HepG2 (cell line): ENCODE measurements at regions not wholly inside any gene's neighbourhood (a gene's known extent, or its start where the extent isn't known, plus 50 kb on each side); places are given as distances from the start of the nearest gene placed in this dataset.

Source experiments
- ATAC-seq: fragments of 200-7000 bp; cut with Tn5 transposase; 3 replicates; pipeline ENCODE4 v1.9.1; 2020; ENCODE audit warnings: mild to moderate bottlenecking, moderate library complexity
- BruUV-seq: library from RNA; stranded (reverse); fragments of 400-500 nt; replicated peaks from 2 replicates; lab custom pipeline; 2021; lab: Mats Ljungman, UMichigan
- CTCF ChIA-PET: fragments of 300-600 bp; formaldehyde crosslinking; extraction: SDS; loops from one replicate; lab custom pipeline; 2021; ENCODE audit warnings: low total read pairs, inconsistent platforms, low intra/inter-chr PET ratio; lab: Yijun Ruan, JAX
- POLR2A ChIA-PET: fragments of 350-600 bp; sonication (Branson Sonifier 250); formaldehyde crosslinking; loops from one replicate; lab custom pipeline; 2020; ENCODE audit warnings: antibody characterized with exemption, inconsistent platforms; lab: Yijun Ruan, JAX
- DNase-seq: peaks from one replicate; pipeline ENCODE4 v3.0.0-alpha.2; 2015; ENCODE audit warnings: low spot score
- FAIRE-seq: peaks from 3 replicates; lab custom pipeline; 2011; peaks lifted over from hg19 to GRCh38; lab: Jason Lieb, UNC
- H2AFZ ChIP-seq: one replicate; pipeline ENCODE4 v1.6.1; 2011; ENCODE audit warnings: low read length, inconsistent platforms
- H3K27ac ChIP-seq: fragments of 300-600 bp; 3 replicates; pipeline ENCODE4 v1.8.0; 2011; ENCODE audit warnings: mixed run types, mild to moderate bottlenecking, mixed read lengths, low read length, inconsistent platforms; ENCODE audit not compliant: insufficient read depth; ENCODE audit errors: extremely low read length
- H3K27me3 ChIP-seq, 2 experiments: fragments of 200-600 bp in 1 of 2; 2 replicates in 1 of 2; 3 replicates in 1 of 2; pipeline versions ENCODE4 v1.6.0 to v1.8.0; 2011; ENCODE audit warnings: low read length in 2 of 2, mild to moderate bottlenecking in 2 of 2, moderate library complexity in 2 of 2, inconsistent platforms in 1 of 2; ENCODE audit not compliant: insufficient read depth in 2 of 2, control insufficient read depth in 1 of 2
- H3K36me3 ChIP-seq, 2 experiments: fragments of 200-600 bp in 1 of 2; replicated peaks in 1 of 2; 2 replicates in 1 of 2; 3 replicates in 1 of 2; pipeline versions ENCODE4 v1.5.1 to v1.8.0; 2011; ENCODE audit warnings: low read length in 2 of 2, inconsistent platforms in 1 of 2; ENCODE audit not compliant: insufficient read depth in 2 of 2, control insufficient read depth in 1 of 2
- H3K4me1 ChIP-seq: 2 replicates; pipeline ENCODE4 v1.5.1; 2012; ENCODE audit warnings: low read length, inconsistent platforms; ENCODE audit not compliant: insufficient read depth
- H3K4me2 ChIP-seq: 2 replicates; pipeline ENCODE4 v1.6.0; 2011; ENCODE audit warnings: low read depth, low read length, inconsistent platforms
- H3K4me3 ChIP-seq, 3 experiments: fragments of 200-600 bp in 1 of 3; sonication (generic), shearing (Covaris generic) in 1 of 3; replicated peaks in 1 of 3; 2 replicates each; pipeline ENCODE4 v1.5.1; 2011 to 2016; ENCODE audit warnings: low read length in 3 of 3, inconsistent platforms in 2 of 3, low read depth in 2 of 3, mild to moderate bottlenecking in 2 of 3, control low read depth in 1 of 3, mixed read lengths in 1 of 3; ENCODE audit not compliant: insufficient read depth in 1 of 3
- H3K79me2 ChIP-seq: one replicate; pipeline ENCODE4 v1.6.1; 2011; ENCODE audit warnings: low read length, inconsistent platforms; ENCODE audit not compliant: insufficient read depth
- H3K9ac ChIP-seq: 2 replicates; pipeline ENCODE4 v1.6.0; 2011; ENCODE audit warnings: mild to moderate bottlenecking, low read depth, low read length, inconsistent platforms; ENCODE audit not compliant: insufficient read depth
- H3K9me3 ChIP-seq: 2 replicates; pipeline ENCODE4 v1.5.1; 2012; ENCODE audit warnings: mild to moderate bottlenecking, low read length
- H4K20me1 ChIP-seq: 2 replicates; pipeline ENCODE4 v1.6.0; 2011; ENCODE audit warnings: inconsistent platforms, mild to moderate bottlenecking, low read length, moderate library complexity; ENCODE audit not compliant: insufficient read depth
- ARID5B ChIP-seq: IDR thresholded peaks from 2 replicates; pipeline ENCODE4 v1.4.0; 2020; ENCODE audit warnings: mild to moderate bottlenecking, missing genetic modification reagents
- ATF5 ChIP-seq: sonication (generic); formaldehyde crosslinking; IDR thresholded peaks from 2 replicates; pipeline ENCODE4 v1.4.0; 2020; ENCODE audit warnings: mild to moderate bottlenecking, low read depth, missing genetic modification reagents
- BRCA1 ChIP-seq: sonication (generic); formaldehyde crosslinking; IDR thresholded peaks from 2 replicates; pipeline ENCODE4 v1.4.0; 2020; ENCODE audit warnings: missing genetic modification reagents
- SETDB1 ChIP-seq: sonication (generic); formaldehyde crosslinking; IDR thresholded peaks from 2 replicates; pipeline ENCODE4 v1.5.1; 2020; ENCODE audit warnings: missing genetic modification reagents, mild to moderate bottlenecking, borderline replicate concordance
- SMAD9 ChIP-seq: sonication (generic); formaldehyde crosslinking; IDR thresholded peaks from 2 replicates; pipeline ENCODE4 v1.5.1; 2020; ENCODE audit warnings: mild to moderate bottlenecking, missing genetic modification reagents
- TAF15 ChIP-seq: fragments of 200-400 bp; formaldehyde crosslinking; IDR thresholded peaks from one replicate; pipeline ENCODE4 v1.6.1; 2018; ENCODE audit warnings: mild to moderate bottlenecking, low read depth, low read length; ENCODE audit not compliant: poor library complexity, severe bottlenecking
- ZBTB10 ChIP-seq: sonication (generic); formaldehyde crosslinking; IDR thresholded peaks from 2 replicates; pipeline ENCODE4 v1.4.0; 2020; ENCODE audit warnings: missing genetic modification reagents, borderline replicate concordance
- ZKSCAN5 ChIP-seq: sonication (generic); formaldehyde crosslinking; IDR thresholded peaks from 2 replicates; pipeline ENCODE4 v1.5.1; 2020; ENCODE audit warnings: mild to moderate bottlenecking, missing genetic modification reagents
- ZNF574 ChIP-seq: sonication (generic); formaldehyde crosslinking; IDR thresholded peaks from 2 replicates; pipeline ENCODE4 v1.4.0; 2020; ENCODE audit warnings: missing genetic modification reagents
- ZNF746 ChIP-seq: sonication (generic); formaldehyde crosslinking; IDR thresholded peaks from 2 replicates; pipeline ENCODE4 v1.8.0; 2022; ENCODE audit warnings: mild to moderate bottlenecking, missing genetic modification reagents
- WGBS: methylation state at CpG from one replicate; pipeline ENCODE4 v1.1.6; 2017; ENCODE audit warnings: low lambda C conversion rate; 5-methylcytosine and 5-hydroxymethylcytosine counted together
- in situ Hi-C: cut with HindIII; loops from 2 replicates; pipeline ENCODE4 v1.10.0; 2017; ENCODE audit warnings: low pct_unique_long_range_greater_than_20kb; ENCODE audit not compliant: extremely low pct_ligation_motif_present
- intact Hi-C: fragments of 100-400 bp; cut with micrococcal nuclease; formaldehyde crosslinking; loops from one replicate; pipeline ENCODE4 v1.10.0; 2022; ENCODE audit not compliant: unreplicated experiment
- TF ChIP-seq, protein P1 (sequence below): sonication (generic); formaldehyde crosslinking; IDR thresholded peaks from 2 replicates; pipeline ENCODE4 v1.5.1; 2020; ENCODE audit warnings: missing genetic modification reagents, mild to moderate bottlenecking, borderline replicate concordance
- TF ChIP-seq, protein P2 (sequence below): sonication (generic); formaldehyde crosslinking; IDR thresholded peaks from 2 replicates; pipeline ENCODE4 v1.4.0; 2020; ENCODE audit warnings: mild to moderate bottlenecking, missing genetic modification reagents

GRCh38 chr7:32137059-32137458 lies 66.9 kb upstream of the PDE1C start:
- Histone ChIP-seq H2AFZ (no peak overlapping the region), H3K27ac (no peak overlapping the region), H3K4me3 (no peak overlapping the region), H3K36me3 (no peaks in the 10 kb centered on the region), H3K9me3 (no peaks in the 10 kb centered on the region), H3K4me1 (no peaks in the 10 kb centered on the region), H3K4me2 (no peak overlapping the region), H3K79me2 (no peaks in the 10 kb centered on the region), H3K27me3 (no peaks in the 10 kb centered on the region), H4K20me1 (no peaks in the 10 kb centered on the region), H3K9ac (no peak overlapping the region)
- POLR2A ChIA-PET, result no interaction called here
- 0% methylated on average over 2 of the region's 2 CpGs for WGBS
- intact Hi-C loops, result no loop called here
- in situ Hi-C loops, result no loop called here
- no peak for DNase-seq
- BruUV-seq, result no TSS peak
- CTCF ChIA-PET, result no interaction called here
- FAIRE-seq, result no peak
- ATAC-seq, result no peak
- TF ChIP-seq, protein P1, sequence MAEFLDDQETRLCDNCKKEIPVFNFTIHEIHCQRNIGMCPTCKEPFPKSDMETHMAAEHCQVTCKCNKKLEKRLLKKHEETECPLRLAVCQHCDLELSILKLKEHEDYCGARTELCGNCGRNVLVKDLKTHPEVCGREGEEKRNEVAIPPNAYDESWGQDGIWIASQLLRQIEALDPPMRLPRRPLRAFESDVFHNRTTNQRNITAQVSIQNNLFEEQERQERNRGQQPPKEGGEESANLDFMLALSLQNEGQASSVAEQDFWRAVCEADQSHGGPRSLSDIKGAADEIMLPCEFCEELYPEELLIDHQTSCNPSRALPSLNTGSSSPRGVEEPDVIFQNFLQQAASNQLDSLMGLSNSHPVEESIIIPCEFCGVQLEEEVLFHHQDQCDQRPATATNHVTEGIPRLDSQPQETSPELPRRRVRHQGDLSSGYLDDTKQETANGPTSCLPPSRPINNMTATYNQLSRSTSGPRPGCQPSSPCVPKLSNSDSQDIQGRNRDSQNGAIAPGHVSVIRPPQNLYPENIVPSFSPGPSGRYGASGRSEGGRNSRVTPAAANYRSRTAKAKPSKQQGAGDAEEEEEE (CRISPR knock-in tag), result no peak
- no peak for TF ChIP-seq ZKSCAN5 (CRISPR knock-in tag)
- no peak for TF ChIP-seq ATF5 (CRISPR knock-in tag)
- no peak for TF ChIP-seq ARID5B (CRISPR knock-in tag)
- TF ChIP-seq BRCA1, result no peak
- TF ChIP-seq ZNF746 (CRISPR knock-in tag), result no peak
- TF ChIP-seq, protein P2, sequence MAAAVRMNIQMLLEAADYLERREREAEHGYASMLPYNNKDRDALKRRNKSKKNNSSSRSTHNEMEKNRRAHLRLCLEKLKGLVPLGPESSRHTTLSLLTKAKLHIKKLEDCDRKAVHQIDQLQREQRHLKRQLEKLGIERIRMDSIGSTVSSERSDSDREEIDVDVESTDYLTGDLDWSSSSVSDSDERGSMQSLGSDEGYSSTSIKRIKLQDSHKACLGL (CRISPR knock-in tag), result no peak
- TF ChIP-seq SETDB1 (CRISPR knock-in tag), result no peak
- TF ChIP-seq ZNF574 (CRISPR knock-in tag), result no peak
- no peak for TF ChIP-seq ZBTB10
- no peak for TF ChIP-seq SMAD9 (CRISPR knock-in tag)
- TF ChIP-seq TAF15, result no peak
